CD4-positive, alpha-beta T cell treated with Interleukin-1 beta for 1 hour (primary cell): ENCODE measurements at regions not wholly inside any gene's neighbourhood (a gene's known extent, or its start where the extent isn't known, plus 50 kb on each side); places are given as distances from the start of the nearest gene placed in this dataset.
"Not testable (repeated sequence)": the region's sequence is repeated elsewhere in the genome, so short reads cannot be mapped to it uniquely, and the experiment has no call there.

ENCODE experiments used
- DNase-seq, 2 donors: peaks; one replicate each; pipeline ENCODE4 v3.0.0-alpha.2; 2020 to 2022

DNA sequence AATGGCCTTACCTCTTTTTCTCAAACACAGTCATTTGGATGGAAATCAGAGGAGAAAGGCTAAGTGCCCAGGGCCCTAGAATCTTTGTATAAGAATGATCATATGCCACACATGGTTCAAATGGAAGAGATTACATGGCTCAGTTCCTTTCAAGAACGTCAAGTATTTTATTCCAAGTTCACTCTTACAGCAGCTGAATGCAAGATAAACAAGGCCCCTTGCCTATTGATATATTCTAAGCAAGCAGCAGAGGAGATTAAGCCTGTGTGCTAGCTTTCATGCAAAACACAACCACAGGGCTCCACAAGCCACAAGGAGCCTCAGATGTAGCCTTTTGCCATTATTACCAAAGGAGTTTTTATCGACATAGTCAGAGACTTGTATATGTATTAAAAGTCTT lies 55.3 kb upstream of the SLCO6A1 start:
- no peak for DNase-seq

DNA sequence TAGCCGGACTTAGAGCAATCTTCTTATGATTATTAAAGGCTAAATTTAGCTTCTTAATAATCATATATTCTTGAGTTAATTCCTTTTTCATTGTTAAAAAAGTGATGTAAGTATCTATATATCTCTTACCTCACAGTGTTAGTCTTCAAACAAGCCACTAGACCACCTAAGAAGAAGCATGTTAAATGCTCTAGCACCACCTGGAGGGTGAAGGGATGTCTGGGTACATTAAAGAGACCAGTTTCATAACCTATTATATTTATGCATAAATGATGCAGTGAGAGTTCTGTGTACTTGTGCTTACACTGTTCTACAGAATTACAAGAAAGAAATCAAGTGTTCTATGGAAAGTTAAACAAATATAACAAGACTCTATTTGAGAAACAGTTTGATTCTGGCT lies 55.9 kb upstream of the SLCO6A1 start:
- DNase-seq: no peak

DNA sequence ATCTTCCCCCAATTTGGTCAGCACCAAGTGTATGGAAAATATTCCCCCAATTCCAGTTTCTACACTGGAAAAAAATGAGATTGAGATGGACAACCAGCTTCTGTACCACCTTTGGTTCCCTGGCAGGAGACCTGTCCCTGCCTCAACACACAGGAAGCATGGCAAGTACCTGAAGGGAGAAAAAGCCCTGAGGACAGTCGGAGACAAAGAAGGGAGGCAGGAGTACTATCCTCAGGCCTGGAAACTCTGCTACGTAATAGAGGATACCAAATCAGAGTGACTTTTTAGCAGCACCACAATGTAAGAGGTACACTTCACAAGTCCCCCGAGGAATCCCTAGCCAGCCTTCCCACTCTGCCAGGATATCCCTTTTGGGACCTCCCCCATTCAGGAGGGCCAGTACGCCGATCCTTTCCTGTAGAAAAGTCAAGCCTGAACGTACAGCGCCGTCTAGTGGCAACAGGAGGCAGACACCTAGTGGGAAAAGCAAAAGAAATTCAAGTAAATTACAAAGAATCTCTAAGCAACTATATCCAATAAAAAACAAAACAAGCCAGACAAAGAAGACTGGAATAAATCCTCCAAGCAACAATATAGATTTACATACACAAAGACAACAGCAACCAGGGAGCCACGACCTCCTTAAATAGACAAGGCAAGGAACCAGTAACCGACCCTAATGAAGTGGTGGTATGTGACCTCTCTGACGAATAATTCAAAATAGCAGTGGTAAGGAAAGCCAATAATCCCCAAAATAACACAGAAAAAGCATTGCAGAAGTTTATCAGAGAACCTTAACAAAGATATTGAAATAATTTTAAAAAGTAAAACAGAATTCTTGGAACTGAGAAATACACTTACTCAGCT lies 63.3 kb upstream of the SLCO6A1 start:
- DNase-seq: peak in 1 of 2 donors; percentile 4

DNA sequence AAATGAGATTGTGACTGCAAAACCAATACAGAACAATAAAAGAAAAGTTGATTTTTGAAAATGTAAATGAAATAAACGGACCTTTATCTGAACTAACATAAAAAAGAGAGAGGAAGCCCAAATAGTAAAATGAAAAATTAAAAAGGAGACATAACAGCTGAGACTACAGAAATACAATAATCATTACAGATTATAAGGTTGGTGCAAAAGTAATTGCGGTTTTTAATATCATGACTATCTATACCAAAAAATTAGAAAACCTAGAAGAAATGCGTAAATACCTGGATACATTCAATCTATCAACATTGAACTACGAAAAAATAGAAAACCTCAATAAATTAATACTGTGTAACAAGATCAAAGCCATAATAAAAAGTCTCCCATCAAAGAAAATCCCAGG lies 71.9 kb upstream of the SLCO6A1 start:
- DNase-seq: no peak

DNA sequence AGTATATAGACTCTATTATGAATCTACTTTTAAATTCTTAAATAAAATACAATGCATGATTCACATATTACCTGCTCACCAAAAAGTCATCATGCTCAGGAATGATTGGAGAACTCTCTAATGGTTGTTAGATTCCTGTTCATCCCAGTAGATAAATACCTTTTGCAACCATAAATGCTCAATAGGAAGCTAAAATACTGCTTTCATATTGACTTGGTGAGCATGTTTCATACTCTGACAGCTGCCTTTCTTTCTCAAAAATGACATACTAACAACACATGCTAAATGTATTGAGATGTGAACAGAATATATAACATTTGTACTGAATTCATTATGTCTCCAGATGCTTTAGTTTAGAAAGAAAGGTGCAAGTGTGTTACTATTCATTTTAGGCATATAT lies 79.6 kb upstream of the SLCO6A1 start:
- no peak for DNase-seq

DNA sequence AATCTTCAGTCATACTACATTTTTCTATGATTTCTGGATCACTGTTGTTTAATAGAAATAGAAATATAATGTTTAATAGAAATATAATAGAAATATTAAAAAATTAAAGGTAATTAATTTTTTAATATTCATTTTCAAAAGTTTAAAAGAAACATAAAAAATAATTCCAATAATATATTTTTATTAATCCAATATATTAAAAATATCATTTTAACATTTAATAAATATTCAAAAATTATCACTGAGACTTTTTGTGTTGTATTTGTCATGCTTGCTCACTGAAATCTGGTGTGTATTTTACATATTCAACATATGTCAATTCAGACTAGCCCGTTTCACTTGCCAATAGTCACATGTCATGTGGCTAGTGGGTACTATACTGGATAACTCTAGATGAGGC lies 80.6 kb upstream of the SLCO6A1 start:
- DNase-seq: no peak

DNA sequence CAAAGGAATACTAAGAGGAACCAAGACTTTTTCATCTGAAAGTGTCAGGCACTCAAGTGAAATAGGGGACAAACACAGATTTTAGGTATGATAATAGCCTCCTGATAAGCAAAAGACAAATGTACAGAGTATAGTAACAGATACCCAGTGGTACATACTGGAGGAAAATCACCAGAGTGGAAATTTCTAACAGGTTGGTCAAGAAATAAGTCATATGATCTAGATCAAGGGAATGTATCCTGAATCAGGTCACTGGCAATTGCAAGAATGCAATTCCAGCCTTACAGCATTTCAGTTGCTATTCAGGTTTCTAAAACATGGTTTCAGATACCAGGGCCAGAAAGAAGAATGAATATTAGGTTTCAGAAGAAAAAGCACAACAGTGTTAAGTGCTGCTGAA lies 82.2 kb upstream of the SLCO6A1 start:
- DNase-seq: no peak

DNA sequence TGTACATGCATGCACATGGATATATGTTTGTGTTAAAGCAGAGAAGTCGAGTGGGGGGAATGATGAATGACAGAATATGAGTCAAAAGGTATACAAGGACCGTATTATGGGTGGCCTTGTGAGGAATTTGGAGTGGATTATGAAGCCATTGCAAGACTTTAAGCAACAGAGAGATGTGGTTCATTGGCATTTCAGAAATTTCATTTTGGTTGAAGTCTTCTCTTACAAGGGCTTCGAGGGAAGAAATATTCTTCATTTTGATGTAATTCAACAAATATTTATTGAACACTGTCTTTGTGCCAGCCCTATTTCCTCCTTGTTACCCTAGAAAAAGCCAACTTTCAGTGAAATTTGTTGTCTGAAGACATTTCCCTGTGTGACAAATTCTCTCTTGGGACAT lies 83.9 kb upstream of the SLCO6A1 start:
- no peak for DNase-seq

DNA sequence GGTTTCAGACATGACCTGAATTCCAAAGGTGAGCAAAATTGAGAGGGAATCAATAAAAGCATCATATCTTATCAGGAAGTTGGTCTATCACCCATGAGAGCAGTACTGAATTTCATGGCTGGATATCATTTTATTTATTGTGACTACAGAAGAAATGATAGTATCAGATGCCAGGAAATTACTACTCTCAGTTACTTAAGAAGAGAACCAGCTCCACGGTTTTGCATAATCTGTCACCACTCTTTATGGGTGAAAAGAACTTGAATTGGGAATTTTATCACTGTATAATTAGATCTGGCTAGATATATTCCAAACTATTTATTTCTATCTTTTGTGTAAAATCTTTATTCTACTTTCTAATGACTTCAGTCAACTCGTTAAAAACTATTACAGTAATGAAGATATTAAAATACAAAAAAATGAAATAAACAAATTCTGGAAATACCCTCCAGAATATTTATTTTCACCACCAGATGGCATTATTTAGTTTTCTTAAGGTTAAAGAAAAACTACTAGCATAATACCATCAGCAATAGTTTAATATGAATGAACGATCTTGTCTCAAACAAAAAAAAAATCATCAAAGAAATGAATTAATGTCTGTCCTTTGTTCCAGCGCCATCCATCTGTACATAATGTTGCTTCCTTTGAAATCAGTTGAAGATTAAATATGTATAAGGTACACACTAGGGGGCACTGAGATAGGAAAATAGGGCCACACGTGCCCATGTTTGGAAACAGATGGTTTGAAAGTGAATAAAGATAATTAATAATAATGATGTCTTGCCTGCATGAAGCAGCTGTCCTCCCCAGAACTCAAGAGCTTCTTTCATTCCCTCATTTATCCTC lies 84.7 kb upstream of the SLCO6A1 start:
- peak in 1 of 2 donors; percentile 5 for DNase-seq

DNA sequence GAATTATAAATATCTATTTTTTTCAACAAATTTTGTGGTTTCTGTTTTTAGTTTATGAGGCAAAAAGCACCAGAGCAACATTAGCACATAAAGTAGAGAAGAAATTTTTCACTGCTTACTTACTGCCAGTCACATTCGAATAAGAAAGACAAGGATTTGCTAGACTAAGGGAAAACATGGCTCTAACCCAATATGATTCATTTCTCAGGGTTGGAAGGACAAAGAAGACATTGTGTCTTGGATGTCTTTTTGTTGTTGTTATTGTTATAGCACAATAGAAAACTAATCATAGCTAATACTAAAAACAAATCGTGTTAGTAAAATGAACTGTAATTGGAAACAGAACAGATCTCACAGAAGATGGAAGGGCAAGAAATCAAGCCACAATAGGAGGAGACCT lies 90.9 kb upstream of the SLCO6A1 start:
- no peak for DNase-seq

DNA sequence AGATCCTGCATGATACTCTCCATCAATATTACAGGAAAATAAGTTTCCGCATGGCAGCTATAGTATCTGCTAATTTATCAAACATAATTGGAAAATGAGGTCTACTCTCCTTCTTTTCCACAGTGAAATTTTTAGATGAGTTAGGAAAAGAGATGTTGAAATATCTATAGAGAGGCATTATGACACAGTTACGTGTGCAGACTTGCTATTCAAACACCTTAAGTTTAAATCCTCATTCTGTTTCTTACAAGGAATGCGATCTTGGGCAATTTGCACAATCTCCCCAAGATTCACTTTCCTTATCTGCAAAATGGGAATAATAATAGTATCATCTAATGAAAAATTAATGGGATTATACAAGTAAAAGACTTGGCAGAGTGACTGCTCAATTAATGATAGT lies 91.7 kb upstream of the SLCO6A1 start:
- DNase-seq: no peak

DNA sequence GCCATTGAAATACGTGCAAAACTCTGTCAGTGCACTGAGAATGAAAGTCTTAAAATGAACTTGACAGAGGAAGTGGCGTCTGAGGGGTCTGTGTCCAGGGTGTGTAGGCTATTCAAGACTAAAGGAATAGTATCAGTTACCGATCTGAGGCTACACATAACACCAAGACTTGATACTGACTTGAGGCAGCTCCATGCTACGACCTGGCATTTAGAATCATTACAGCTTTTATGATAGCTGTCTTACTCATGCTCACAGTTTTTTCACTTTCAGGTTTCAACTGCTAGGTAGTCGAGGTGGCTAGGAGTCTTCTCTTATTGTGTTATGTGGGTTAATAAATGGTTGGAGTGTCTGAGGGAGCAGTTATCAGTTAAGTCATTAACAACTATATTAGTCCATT lies 92.8 kb upstream of the SLCO6A1 start:
- no peak for DNase-seq

DNA sequence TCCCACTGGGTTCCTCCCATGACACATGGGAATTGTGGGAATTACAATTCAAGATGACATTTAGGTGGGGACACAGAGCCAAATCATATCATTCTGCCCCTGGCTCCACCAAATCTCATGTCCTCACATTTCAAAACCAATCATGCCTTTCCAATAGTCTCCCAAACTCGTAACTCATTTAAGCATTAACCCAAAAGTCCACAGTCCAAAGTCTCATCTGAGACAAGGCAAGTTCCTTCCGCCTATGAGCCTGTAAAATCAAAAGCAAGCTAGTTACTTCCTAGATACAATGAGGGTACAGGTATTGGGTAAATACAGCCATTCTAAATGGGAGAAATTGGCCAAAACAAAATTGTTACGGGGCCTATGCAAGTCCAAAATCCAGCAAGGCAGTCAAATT lies 93.8 kb upstream of the SLCO6A1 start:
- not testable (repeated sequence) for DNase-seq

DNA sequence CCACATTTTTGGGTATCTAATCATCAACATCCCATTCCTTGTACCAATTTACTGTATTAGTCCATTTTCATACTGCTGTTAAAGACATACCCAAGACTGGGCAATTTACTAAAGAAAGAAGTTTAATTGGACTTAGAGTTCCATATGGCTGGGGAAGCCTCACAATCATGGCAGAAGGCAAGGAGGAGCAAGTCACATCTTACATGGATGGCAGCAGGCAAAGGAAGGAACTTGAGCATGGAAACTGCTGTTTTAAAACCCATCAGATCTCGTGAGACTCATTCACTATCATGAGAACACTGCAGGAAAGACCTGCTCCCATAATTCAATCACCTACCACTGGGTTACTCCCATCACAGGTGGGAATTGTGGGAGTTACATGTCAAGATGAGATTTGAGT lies 95.4 kb upstream of the SLCO6A1 start:
- DNase-seq: no peak

DNA sequence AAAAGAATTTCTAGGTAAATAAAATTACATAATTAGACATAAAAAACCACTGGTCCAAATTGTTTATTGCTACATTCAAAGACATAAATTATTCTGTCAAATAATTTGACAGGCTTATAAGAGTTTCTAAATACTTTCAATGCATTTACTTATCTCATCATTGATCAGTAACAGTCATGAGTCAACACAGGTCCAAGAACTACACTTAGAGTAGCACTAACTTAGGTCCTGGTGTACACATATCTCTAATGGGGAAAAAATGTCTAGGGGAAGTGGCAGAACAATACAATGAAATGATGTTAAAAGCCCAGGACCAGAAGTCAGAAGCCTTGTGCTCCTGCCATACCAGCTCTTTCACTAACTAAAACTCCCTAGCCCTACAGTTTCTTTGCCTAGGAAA lies 96.5 kb upstream of the SLCO6A1 start:
- DNase-seq: no peak

DNA sequence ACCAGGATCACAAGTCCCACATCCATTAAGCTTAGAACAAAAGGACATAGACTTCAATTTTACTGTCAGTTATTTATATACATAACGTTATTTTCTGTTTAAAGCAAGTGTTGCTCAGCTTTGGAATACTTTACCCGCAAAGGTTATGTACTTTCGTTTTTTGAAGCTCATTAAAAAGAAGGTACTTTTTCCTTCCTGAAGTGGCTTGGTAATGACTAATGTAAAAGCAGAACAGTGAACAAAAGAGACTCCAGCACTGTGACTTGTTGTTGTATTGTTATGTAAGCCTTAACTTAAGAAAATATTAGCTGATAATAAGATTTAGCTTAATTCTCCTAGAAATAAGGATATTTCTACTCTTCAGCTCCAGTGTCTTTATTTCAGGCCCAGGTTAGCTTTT lies 97.3 kb upstream of the SLCO6A1 start:
- DNase-seq: no peak

DNA sequence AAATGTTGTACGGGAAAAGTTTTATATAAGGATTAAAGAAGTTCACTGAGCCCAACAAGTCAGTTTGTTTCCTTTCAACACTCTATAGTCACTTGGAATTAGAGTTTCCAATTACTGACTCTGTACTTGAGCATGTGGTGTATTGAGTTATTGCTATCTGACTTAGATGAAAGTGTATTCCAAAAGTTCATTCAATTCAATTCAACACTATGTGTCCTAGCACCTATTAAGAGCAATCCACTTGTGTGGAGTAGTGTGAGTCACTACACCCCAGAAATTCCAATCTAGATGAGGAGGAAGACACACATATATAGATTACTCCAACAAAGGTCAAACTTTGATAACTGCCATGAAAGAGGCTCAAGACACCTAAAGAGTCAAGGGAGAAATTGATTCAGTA lies 98.2 kb upstream of the SLCO6A1 start:
- no peak for DNase-seq

DNA sequence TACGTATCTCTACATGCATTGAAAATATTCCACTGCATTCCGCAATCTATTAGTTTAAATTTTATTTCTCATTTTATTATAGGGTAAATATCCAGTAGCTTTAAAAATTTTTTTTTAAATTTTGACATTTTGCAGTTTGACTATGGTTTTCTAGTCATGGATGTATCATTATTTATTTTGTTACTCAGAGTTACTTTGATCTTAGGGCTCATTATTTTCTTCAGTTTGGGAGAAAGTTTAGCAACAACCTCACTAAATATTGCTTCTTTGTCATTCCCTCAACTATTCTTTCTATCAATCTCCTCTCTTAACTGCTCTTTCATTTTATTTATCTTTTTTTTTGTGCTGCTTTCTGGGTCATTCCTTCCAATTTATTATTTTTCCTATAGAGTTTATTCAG lies 100.5 kb upstream of the SLCO6A1 start:
- DNase-seq: no peak

DNA sequence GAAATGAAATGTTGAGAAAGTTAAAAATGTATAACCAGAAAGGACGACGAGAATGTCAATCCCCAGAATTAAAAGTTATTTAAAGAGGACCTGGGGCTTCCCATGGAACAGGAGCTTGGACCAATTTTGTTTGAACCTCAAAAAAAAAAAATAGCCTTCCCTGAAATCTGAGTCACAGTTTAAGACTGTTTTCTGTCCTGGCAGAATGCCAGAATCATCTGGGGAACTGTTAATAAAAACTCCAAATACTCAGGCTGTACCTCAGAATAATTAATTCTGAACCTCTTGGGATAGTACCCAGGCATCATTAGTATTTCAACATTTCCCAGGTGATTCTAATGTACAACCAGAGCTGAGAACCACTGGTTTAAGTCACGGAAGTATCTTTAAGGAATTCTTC lies 102.2 kb upstream of the SLCO6A1 start:
- no peak for DNase-seq

DNA sequence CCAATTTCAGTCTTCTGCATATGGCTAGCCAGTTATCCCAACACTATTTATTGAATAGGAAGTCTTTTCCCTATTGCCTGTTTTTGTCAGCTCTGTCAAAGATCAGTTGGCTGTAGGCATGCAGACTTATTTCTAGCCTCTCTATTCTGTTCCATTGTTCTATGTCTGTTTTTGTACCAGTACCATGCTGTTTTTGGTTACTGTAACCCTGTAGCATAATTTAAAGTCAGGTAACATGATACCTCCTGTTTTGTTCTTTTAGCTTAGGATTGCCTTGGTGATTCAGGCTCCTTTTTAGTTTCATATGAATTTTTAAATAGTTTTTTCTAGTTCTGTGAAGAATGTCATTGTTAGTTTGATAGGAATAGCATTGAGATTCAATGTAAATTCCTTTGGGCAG lies 104.9 kb upstream of the SLCO6A1 start:
- DNase-seq: no peak

DNA sequence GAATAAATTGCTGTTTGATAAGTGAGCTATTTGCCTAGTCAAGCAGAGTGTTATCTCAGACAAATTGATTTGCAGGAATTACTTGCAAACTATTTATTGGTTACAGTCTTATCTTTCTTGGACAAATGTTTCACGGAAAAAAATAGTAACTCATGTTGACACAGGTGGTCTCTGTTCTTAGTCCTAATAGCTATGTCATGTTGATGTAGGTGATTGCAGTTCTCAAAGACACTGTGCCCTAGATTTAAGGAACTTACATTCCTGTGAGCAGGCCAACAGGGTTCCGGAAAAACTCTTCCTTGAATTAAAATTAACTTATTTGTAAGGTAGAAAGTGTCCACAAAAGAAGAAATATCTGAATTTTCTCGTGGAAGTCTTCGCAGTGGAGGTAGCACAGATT lies 109.6 kb upstream of the SLCO6A1 start:
- no peak for DNase-seq

DNA sequence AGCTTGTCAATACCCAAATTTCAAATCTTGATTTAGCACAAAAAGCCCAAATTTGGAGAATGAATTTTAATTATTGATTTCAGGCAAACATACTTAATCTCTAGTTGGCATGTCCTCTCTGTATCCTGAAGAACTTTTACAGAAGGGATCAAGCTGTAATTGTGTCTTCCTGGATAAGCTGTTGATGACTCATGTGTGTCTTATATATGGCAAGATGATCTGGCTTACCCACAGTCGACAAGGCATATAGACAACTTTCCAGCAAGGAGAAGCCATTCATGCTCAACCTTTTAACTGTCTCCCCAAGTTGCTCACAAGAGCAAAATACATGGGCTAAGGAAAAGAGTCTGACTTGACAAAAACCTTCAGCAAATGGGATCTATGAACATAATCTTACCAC lies 112.5 kb upstream of the SLCO6A1 start:
- no peak for DNase-seq

DNA sequence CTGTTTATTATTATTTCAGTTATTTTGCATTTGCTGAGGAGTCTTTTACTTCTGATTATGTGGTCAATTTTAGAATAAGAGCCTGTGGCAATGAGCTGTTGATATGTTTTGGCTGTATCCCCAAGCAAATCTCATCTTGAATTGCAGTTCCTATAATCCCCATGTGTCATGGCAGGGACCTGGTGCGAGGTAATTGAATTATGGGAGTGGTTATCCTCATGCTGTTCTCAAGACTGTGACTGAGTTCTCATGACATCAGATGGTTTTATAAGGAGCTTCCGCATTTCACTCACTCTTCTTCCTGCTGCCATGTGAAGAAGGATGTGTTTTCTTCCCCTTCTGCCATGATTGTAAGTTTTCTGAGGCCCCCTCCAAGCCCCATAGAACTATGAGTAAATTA lies 114.9 kb upstream of the SLCO6A1 start:
- DNase-seq: no peak
